Neural cell (in vitro differentiated cells): ENCODE measurements at regions not wholly inside any gene's neighbourhood (a gene's known extent, or its start where the extent isn't known, plus 50 kb on each side); places are given as distances from the start of the nearest gene placed in this dataset.

Experiments
- EZH2 ChIP-seq: fragments of 200-600, 300-800 bp; shearing (Covaris generic), sonication (generic); IDR thresholded peaks from 2 replicates; pipeline ENCODE4 v1.6.1; 2014; ENCODE audit warnings: antibody characterized with exemption, low read length, borderline replicate concordance, mild to moderate bottlenecking; ENCODE audit not compliant: insufficient read depth, poor library complexity, severe bottlenecking
- TF ChIP-seq, protein P1 (sequence below): fragments of 450-650 bp; IDR thresholded peaks from 2 replicates; pipeline ENCODE4 v1.5.1; 2014; ENCODE audit warnings: antibody characterized with exemption, mild to moderate bottlenecking, moderate library complexity; ENCODE audit not compliant: poor library complexity, severe bottlenecking

DNA sequence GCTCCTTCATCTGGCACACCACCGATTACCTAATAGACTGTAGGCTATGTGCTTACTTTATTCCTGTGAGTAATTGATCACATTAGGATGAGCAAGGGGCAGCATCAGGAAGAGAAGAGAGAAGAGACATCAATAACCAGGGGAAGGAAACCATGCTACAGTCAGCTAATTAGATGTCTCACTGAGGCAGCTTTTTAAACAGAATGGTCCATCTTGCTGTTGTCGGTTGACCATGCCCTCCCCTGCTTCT, 278.4 kb downstream of the RPLP1 start:
- TF ChIP-seq, protein P1, sequence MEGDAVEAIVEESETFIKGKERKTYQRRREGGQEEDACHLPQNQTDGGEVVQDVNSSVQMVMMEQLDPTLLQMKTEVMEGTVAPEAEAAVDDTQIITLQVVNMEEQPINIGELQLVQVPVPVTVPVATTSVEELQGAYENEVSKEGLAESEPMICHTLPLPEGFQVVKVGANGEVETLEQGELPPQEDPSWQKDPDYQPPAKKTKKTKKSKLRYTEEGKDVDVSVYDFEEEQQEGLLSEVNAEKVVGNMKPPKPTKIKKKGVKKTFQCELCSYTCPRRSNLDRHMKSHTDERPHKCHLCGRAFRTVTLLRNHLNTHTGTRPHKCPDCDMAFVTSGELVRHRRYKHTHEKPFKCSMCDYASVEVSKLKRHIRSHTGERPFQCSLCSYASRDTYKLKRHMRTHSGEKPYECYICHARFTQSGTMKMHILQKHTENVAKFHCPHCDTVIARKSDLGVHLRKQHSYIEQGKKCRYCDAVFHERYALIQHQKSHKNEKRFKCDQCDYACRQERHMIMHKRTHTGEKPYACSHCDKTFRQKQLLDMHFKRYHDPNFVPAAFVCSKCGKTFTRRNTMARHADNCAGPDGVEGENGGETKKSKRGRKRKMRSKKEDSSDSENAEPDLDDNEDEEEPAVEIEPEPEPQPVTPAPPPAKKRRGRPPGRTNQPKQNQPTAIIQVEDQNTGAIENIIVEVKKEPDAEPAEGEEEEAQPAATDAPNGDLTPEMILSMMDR, result no peak
- TF ChIP-seq EZH2, result no peak
